ENCODE measurements at regions not wholly inside any gene's neighbourhood (a gene's known extent, or its start where the extent isn't known, plus 50 kb on each side); places are given as distances from the start of the nearest gene placed in this dataset.
"Not testable (repeated sequence)": the region's sequence is repeated elsewhere in the genome, so short reads cannot be mapped to it uniquely, and the experiment has no call there.

DNA sequence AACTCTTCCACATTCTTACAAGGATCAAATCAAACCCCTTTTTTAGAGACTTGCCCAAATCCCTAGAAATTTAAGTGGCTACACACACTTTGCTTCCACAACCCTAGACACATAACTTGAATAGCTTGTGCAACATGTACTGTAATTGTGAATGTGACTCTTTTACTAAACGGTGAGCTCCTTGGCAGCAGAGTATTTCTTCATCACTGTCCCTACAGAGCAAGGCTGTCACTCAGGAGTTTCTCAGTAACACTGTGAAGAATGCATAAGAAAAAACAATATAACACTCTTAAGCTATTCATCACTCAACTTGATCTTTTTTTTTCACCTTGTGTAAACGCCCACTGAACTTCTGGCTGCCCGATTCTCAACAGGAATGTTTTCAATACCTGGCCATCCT is 53.8 kb upstream of the ADAMTS18 start:
- DNase-seq = no peak

GRCh38 chr16:77491091-77491490 is 56.3 kb upstream of the ADAMTS18 start:
- DNase-seq = no peak

DNA sequence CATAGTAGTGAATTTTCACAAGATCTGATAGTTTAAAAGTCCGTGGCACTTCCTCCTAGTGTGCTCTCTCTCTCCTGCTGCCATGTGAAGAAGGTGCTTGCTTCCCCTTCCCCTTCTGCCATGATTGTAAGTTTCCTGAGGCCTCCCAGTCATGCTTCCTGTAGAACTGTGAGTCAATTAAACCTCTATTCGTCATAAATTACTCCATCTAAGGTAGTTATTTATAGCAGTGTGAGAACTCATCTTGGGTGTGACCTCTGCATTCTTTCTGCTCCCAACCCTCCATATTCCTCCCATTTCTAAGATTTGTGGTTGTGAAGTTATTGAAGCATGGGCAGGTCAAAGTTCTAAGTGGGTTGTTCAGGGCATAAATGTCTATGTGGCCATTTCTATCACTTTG is 62.1 kb upstream of the ADAMTS18 start:
- no peak for DNase-seq

DNA sequence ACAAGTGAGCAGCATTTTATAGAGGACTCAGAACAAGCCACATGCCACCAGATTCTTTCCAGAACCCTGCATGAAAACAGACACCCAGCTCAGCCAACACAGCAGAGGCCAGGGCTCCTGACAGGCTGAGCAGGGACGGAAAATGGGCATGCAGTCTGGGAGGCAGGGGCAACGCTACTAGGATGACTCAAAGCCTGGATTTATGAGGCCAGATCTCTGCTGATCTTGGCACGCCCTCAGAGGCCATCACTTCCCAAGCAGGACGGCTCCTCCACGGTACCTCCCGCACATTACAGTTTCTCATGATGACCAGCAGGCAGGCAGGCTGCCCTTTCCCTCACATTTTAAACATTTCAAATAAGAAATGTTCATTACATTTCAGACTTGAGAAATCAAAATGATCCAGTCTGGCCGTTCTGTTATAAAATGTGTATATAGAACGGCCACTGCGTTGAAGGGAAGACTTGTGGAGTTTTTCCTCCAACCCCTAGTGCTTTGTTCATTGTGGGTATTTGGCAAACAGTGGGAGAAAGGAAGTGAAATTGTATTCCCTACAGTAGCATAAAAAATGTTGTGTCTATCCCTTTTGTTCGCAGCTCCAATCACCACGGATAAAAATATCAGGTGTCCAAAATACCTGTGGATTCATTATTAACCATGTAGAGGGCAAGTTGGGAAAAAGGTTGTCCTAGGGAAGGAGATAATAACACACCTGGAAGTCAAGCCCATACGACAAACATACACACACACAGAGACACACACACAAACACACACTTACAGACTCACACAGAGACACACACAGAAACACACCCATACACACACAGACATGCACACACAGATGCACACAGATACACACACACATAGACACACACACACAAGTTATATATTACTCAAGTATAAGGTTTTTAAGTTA is 64.8 kb upstream of the ADAMTS18 start:
- no peak for DNase-seq

- DNase-seq = no peak
These were observed 65.4 kb upstream of the ADAMTS18 start for GRCh38 chr16:77500286-77500598.

GRCh38 chr16:77500934-77501664 is 66.3 kb upstream of the ADAMTS18 start:
- no peak for DNase-seq

GRCh38 chr16:77502448-77502847 is 67.6 kb upstream of the ADAMTS18 start:
- DNase-seq = no peak

- not testable (repeated sequence) for DNase-seq
These were observed 71.7 kb upstream of the ADAMTS18 start for GRCh38 chr16:77506492-77506891.

- DNase-seq = no peak
These were observed 74.2 kb upstream of the ADAMTS18 start for GRCh38 chr16:77509051-77509450.

GRCh38 chr16:77509796-77510195 is 75.0 kb upstream of the ADAMTS18 start:
- no peak for DNase-seq

GRCh38 chr16:77511053-77511452 is 76.2 kb upstream of the ADAMTS18 start:
- DNase-seq = no peak

DNA sequence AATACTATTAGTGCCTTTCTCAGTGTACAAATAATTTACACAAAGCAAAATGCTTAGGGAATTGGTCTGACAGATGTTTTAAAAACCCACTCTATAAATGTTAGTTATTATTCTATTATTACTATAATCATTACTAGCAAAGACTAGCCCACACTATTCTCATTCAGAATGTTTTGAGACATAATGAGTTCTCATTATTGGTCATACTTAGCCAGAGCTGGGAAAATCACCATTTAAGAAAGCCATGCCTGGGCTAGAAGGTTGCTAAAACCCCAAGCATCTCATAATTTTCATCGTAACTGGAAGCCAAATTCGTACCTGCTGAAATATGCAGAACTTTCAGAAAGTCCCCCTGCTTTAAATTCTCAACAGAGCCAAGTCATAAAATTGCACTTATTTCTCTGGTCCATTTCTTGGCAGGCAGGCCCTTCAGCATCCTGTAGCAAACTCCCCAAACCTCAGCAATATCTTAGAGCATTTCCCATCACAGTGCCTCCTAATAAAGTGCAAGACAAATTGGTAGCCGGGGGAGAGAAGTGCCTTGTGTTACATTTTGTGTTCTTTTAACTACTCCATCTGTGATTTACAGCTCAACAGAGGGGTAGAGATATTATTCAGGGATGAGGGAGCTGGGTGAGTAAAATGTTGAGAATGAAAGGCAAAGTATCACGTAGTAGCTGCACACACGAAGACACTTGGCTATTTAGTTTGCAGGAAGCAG is 79.8 kb upstream of the ADAMTS18 start:
- no peak for DNase-seq

GRCh38 chr16:77525226-77525625 is 90.4 kb upstream of the ADAMTS18 start:
- not testable (repeated sequence) for DNase-seq

DNA sequence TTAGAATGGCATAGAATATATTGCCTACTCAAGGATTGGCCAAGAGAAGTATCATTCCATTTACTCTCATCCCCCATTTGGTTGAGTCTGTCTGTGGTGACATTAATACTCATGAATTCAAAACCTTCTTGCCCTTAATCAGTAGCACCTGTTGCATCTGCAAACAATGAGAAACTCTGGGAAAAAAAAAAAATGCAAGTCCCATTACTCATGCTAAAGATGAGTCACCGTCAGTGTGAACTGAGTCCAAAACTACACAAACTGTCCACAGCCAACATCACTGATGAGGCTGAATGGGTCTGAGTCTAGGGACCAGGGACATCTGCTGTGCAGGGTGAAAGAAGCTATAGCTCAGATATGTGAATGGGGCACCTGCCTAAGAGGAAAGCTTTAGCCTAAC is 96.9 kb upstream of the ADAMTS18 start:
- DNase-seq = no peak

DNA sequence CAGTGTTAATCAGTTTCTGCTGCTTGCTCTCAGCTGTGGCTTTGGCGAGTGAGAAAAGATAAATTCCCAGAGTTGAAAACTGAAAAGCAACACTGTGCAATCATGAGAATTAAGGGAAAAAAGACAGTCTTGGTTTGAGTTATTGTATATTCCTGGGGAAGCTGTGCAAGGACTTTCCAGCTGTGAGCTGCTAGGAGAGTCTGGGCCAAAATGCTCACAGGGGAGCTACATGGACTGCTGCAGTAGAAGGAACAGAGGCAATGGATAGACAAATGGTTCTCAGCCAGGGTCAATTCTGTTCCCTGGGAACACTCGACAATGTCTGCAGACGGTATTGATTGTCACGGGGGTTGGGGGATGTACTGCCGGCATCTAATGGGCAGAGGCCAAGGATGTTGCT is 102.0 kb upstream of the ADAMTS18 start:
- DNase-seq = no peak

- DNase-seq = no peak
These were observed 104.7 kb upstream of the ADAMTS18 start for GRCh38 chr16:77539421-77540034.

DNA sequence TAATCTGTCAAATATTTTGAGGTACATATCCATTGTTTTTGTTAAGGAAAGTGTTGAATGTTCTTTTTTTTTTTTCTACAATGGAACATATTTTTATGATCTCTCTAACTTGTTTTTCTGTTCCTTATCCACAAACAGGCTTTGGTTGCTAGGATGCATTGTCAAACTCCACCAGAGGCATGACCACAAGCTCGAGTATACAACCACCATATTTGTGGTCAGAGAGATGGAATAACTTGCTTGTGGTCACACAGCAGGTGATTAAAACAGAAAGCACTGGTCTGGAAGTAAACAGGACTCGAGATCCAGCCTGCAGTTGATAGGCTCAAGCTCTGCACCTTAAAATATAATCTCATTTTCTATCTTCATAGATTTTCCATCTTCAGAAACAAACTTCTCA is 105.8 kb upstream of the ADAMTS18 start:
- no peak for DNase-seq

- no peak for DNase-seq
These were observed 106.3 kb upstream of the ADAMTS18 start for GRCh38 chr16:77541165-77541564.

- DNase-seq = no peak
These were observed 113.3 kb upstream of the ADAMTS18 start for GRCh38 chr16:77548151-77548550.

DNA sequence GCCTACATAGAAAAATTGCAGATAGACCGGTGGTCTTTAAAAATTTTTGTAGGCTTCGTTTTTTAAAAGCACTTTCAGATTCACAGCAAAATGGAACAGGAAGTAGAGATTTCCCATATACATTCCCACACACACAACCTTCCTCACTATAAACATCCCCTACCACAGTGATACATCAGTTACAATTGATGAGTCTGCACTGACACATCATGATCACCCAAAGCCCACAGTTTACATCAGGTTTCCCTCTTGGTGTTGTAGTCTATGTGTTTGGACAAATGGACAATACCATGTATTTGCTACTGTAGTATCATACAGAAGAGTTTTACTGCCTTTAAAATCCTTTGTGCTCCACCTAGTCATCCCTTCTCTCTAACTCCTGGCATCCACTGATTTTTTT is 113.9 kb upstream of the ADAMTS18 start:
- DNase-seq = no peak

DNA sequence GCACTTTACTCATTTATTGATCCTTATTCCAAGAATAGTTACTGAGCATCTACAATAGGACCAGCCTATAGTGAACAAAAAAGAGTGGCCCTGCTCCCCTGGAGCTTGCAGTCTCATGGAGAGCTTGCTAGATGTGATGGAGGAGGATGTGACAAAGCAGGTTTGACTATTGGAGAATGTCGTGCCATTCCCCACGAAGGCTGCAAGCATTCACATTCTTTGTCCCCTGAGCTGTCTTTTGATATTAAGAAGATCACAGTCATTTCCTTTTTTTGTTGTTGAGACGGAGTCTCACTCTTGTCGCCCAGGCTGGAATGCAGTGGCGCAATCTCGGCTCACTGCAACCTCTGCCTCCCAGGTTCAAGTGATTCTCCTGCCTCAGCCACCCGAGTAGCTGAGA is 115.0 kb upstream of the ADAMTS18 start:
- DNase-seq = no peak

- no peak for DNase-seq
These were observed 116.5 kb upstream of the ADAMTS18 start for GRCh38 chr16:77551357-77551756.

GRCh38 chr16:77553130-77553529 is 118.3 kb upstream of the ADAMTS18 start:
- DNase-seq = no peak
